WTC11 (cell line): ENCODE measurements at regions not wholly inside any gene's neighbourhood (a gene's known extent, or its start where the extent isn't known, plus 50 kb on each side); places are given as distances from the start of the nearest gene placed in this dataset.

ENCODE experiments used
- ATAC-seq: fragments of 200-7000 bp; cut with Tn5 transposase; 2 replicates; pipeline ENCODE4 v1.10.0; 2021; ENCODE audit warnings: mild to moderate bottlenecking, moderate library complexity
- CTCF ChIA-PET: fragments of 300-600 bp; sonication (Branson Sonifier 250); formaldehyde crosslinking; loops from one replicate; lab custom pipeline; 2021; ENCODE audit warnings: antibody characterized with exemption; lab: Charles Lee
- POLR2A ChIA-PET: fragments of 350-600 bp; sonication (Branson Sonifier 250); formaldehyde crosslinking; loops from one replicate; lab custom pipeline; 2021; ENCODE audit warnings: antibody characterized with exemption; lab: Charles Lee
- DNase-seq: peaks from one replicate; pipeline ENCODE4 v3.0.0; 2021; ENCODE audit warnings: low spot score
- H3K27ac Mint-ChIP-seq: 2 replicates; pipeline ENCODE4 v1.8.0; 2021; ENCODE audit warnings: mixed read lengths
- H3K27me3 Mint-ChIP-seq: 2 replicates; pipeline ENCODE4 v1.8.0; 2021; ENCODE audit warnings: low read depth, mild to moderate bottlenecking, moderate library complexity, mixed read lengths
- H3K36me3 Mint-ChIP-seq: 2 replicates; pipeline ENCODE4 v1.8.0; 2021; ENCODE audit warnings: mixed read lengths
- H3K4me1 Mint-ChIP-seq: 2 replicates; pipeline ENCODE4 v1.8.0; 2022; ENCODE audit warnings: mixed read lengths
- H3K4me3 Mint-ChIP-seq: 2 replicates; pipeline ENCODE4 v1.8.0; 2021; ENCODE audit warnings: mild to moderate bottlenecking, moderate library complexity, mixed read lengths
- H3K9me3 Mint-ChIP-seq: 2 replicates; pipeline ENCODE4 v1.8.0; 2021; ENCODE audit warnings: mixed read lengths
- CBFB ChIP-seq: sonication (generic); formaldehyde crosslinking; IDR thresholded peaks from 2 replicates; pipeline ENCODE4 v1.8.1; 2022; ENCODE audit warnings: mild to moderate bottlenecking, low read depth, missing genetic modification reagents
- CREB1 ChIP-seq: sonication (generic); formaldehyde crosslinking; IDR thresholded peaks from 2 replicates; pipeline ENCODE4 v1.8.0; 2023; ENCODE audit warnings: mild to moderate bottlenecking, missing genetic modification reagents
- CREM ChIP-seq: sonication (generic); formaldehyde crosslinking; IDR thresholded peaks from 2 replicates; pipeline ENCODE4 v1.8.1; 2022; ENCODE audit warnings: mild to moderate bottlenecking, missing genetic modification reagents, moderate library complexity
- E2F1 ChIP-seq: sonication (generic); formaldehyde crosslinking; IDR thresholded peaks from 2 replicates; pipeline ENCODE4 v1.8.0; 2022; ENCODE audit warnings: mild to moderate bottlenecking, missing genetic modification reagents
- ELF4 ChIP-seq: sonication (generic); formaldehyde crosslinking; IDR thresholded peaks from 2 replicates; pipeline ENCODE4 v1.8.1; 2022; ENCODE audit warnings: low read depth, mild to moderate bottlenecking, moderate library complexity, missing genetic modification reagents
- EMX1 ChIP-seq: fragments of 250-450 bp; sonication (Bioruptor Pico); IDR thresholded peaks from 2 replicates; pipeline ENCODE4 v1.8.0; 2021; ENCODE audit warnings: mild to moderate bottlenecking
- ESRRA ChIP-seq: sonication (generic); formaldehyde crosslinking; IDR thresholded peaks from 2 replicates; pipeline ENCODE4 v1.8.1; 2022; ENCODE audit warnings: mild to moderate bottlenecking, missing genetic modification reagents, borderline replicate concordance
- ETV6 ChIP-seq: sonication (generic); formaldehyde crosslinking; IDR thresholded peaks from 2 replicates; pipeline ENCODE4 v1.8.1; 2022; ENCODE audit warnings: mild to moderate bottlenecking, missing genetic modification reagents
- FOXK1 ChIP-seq: sonication (generic); formaldehyde crosslinking; IDR thresholded peaks from 2 replicates; pipeline ENCODE4 v1.8.0; 2022; ENCODE audit warnings: mild to moderate bottlenecking, moderate library complexity, missing genetic modification reagents
- MAX ChIP-seq: sonication (generic); formaldehyde crosslinking; IDR thresholded peaks from 2 replicates; pipeline ENCODE4 v1.8.0; 2022; ENCODE audit warnings: mild to moderate bottlenecking, missing genetic modification reagents
- MXD4 ChIP-seq: fragments of 250-450 bp; sonication (Bioruptor Pico); IDR thresholded peaks from 2 replicates; pipeline ENCODE4 v1.8.0; 2021; ENCODE audit warnings: mild to moderate bottlenecking, moderate library complexity, borderline replicate concordance
- MYBL2 ChIP-seq: sonication (generic); formaldehyde crosslinking; IDR thresholded peaks from 2 replicates; pipeline ENCODE4 v1.8.1; 2023; ENCODE audit warnings: mild to moderate bottlenecking, moderate library complexity, missing genetic modification reagents
- NFYB ChIP-seq: sonication (generic); formaldehyde crosslinking; conservative IDR thresholded peaks from 2 replicates; pipeline ENCODE4 v1.8.0; 2022; ENCODE audit warnings: low read depth, missing genetic modification reagents
- NR1H2 ChIP-seq: sonication (generic); formaldehyde crosslinking; IDR thresholded peaks from 2 replicates; pipeline ENCODE4 v1.9.0; 2021; ENCODE audit warnings: mild to moderate bottlenecking, moderate library complexity, missing genetic modification reagents
- RORB ChIP-seq: fragments of 250-450 bp; sonication (Bioruptor Pico); IDR thresholded peaks from 2 replicates; pipeline ENCODE4 v1.9.0; 2021; ENCODE audit warnings: mild to moderate bottlenecking
- SP1 ChIP-seq: sonication (generic); formaldehyde crosslinking; conservative IDR thresholded peaks from 2 replicates; pipeline ENCODE4 v1.8.1; 2022; ENCODE audit warnings: missing genetic modification reagents
- TCF7 ChIP-seq: sonication (generic); formaldehyde crosslinking; IDR thresholded peaks from 2 replicates; pipeline ENCODE4 v1.8.0; 2022; ENCODE audit warnings: mild to moderate bottlenecking, low read depth, missing genetic modification reagents, moderate library complexity
- TEAD1 ChIP-seq: sonication (generic); formaldehyde crosslinking; IDR thresholded peaks from 2 replicates; pipeline ENCODE4 v1.8.0; 2022; ENCODE audit warnings: mild to moderate bottlenecking, missing genetic modification reagents
- USF2 ChIP-seq: sonication (generic); formaldehyde crosslinking; IDR thresholded peaks from 2 replicates; pipeline ENCODE4 v1.8.1; 2023; ENCODE audit warnings: mild to moderate bottlenecking, missing genetic modification reagents, moderate library complexity
- ZNF232 ChIP-seq: sonication (generic); formaldehyde crosslinking; IDR thresholded peaks from 2 replicates; pipeline ENCODE4 v1.8.0; 2022; ENCODE audit warnings: mild to moderate bottlenecking, missing genetic modification reagents
- ZNF396 ChIP-seq: fragments of 250-450 bp; sonication (Bioruptor Pico); IDR thresholded peaks from 2 replicates; pipeline ENCODE4 v1.8.0; 2021; ENCODE audit warnings: mild to moderate bottlenecking, moderate library complexity, borderline replicate concordance
- ZNF423 ChIP-seq: fragments of 250-450 bp; sonication (Bioruptor Pico); IDR thresholded peaks from 2 replicates; pipeline ENCODE4 v2.1.2; 2022; ENCODE audit warnings: mild to moderate bottlenecking, moderate library complexity
- TF ChIP-seq, protein P1 (sequence below): fragments of 250-450 bp; sonication (Bioruptor Pico); IDR thresholded peaks from 2 replicates; pipeline ENCODE4 v1.9.0; 2021; ENCODE audit warnings: mild to moderate bottlenecking
- TF ChIP-seq, protein P2 (sequence below): sonication (generic); formaldehyde crosslinking; conservative IDR thresholded peaks from 2 replicates; pipeline ENCODE4 v1.8.1; 2022; ENCODE audit warnings: mild to moderate bottlenecking, missing genetic modification reagents
- TF ChIP-seq, protein P3 (sequence below): sonication (generic); formaldehyde crosslinking; IDR thresholded peaks from 2 replicates; pipeline ENCODE4 v1.8.1; 2023; ENCODE audit warnings: mild to moderate bottlenecking, missing genetic modification reagents, moderate library complexity
- TF ChIP-seq, protein P4 (sequence below): sonication (generic); formaldehyde crosslinking; IDR thresholded peaks from 2 replicates; pipeline ENCODE4 v1.8.1; 2023; ENCODE audit warnings: mild to moderate bottlenecking, missing genetic modification reagents

DNA sequence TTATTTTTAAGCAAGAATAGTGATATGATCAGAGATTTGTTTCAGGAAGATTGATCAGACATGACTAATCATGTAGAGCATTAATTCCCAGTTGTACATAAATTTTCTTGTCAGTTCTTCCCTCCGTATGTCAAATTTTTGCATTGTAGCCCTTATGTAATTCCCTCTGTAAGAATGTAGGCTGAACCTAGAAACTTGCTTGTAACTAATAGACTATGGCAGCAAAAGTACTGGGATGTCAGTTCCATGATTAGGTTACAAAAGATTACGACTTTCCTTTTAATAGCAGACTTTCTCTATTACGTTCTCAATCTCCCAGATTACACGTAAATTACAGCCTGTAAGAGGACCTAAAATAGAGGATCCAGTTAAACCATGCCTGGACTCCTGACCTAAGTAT, 79.4 kb upstream of the EPHA7 start:
- Mint-ChIP-seq H3K4me3 (no peak overlapping the region), H3K27ac (no peak overlapping the region), H3K36me3 (no peaks in the 10 kb centered on the region), H3K27me3 (no peaks in the 10 kb centered on the region), H3K9me3 (peaks cover 14% of the 10 kb centered on the region), H3K4me1 (peaks cover 4% of the 10 kb centered on the region; the same call in 1 of the 2 replicates)
- ATAC-seq, result no peak
- TF ChIP-seq ETV6 (CRISPR knock-in tag), result no peak
- TF ChIP-seq, protein P1, sequence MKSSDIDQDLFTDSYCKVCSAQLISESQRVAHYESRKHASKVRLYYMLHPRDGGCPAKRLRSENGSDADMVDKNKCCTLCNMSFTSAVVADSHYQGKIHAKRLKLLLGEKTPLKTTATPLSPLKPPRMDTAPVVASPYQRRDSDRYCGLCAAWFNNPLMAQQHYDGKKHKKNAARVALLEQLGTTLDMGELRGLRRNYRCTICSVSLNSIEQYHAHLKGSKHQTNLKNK (CRISPR knock-in tag), result no peak
- no peak for TF ChIP-seq MXD4 (CRISPR knock-in tag)
- TF ChIP-seq TCF7 (CRISPR knock-in tag), result no peak
- no peak for TF ChIP-seq NR1H2 (CRISPR knock-in tag)
- TF ChIP-seq CREM, result no peak
- no peak for TF ChIP-seq TEAD1
- no peak for TF ChIP-seq NFYB (CRISPR knock-in tag)
- no peak for TF ChIP-seq ZNF396 (CRISPR knock-in tag)
- TF ChIP-seq, protein P2, sequence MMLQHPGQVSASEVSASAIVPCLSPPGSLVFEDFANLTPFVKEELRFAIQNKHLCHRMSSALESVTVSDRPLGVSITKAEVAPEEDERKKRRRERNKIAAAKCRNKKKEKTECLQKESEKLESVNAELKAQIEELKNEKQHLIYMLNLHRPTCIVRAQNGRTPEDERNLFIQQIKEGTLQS (CRISPR knock-in tag), result no peak
- no peak for TF ChIP-seq SP1
- no peak for TF ChIP-seq MAX (CRISPR knock-in tag)
- no peak for TF ChIP-seq MYBL2
- no peak for TF ChIP-seq E2F1 (CRISPR knock-in tag)
- TF ChIP-seq ELF4, result no peak
- TF ChIP-seq ZNF423, result no peak
- no peak for TF ChIP-seq ESRRA (CRISPR knock-in tag)
- no peak for TF ChIP-seq CREB1 (CRISPR knock-in tag)
- TF ChIP-seq, protein P3, sequence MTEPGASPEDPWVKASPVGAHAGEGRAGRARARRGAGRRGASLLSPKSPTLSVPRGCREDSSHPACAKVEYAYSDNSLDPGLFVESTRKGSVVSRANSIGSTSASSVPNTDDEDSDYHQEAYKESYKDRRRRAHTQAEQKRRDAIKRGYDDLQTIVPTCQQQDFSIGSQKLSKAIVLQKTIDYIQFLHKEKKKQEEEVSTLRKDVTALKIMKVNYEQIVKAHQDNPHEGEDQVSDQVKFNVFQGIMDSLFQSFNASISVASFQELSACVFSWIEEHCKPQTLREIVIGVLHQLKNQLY (CRISPR knock-in tag), result no peak
- TF ChIP-seq FOXK1, result no peak
- DNase-seq, result no peak
- CTCF ChIA-PET, result no interaction called here
- POLR2A ChIA-PET, result no interaction called here

DNA sequence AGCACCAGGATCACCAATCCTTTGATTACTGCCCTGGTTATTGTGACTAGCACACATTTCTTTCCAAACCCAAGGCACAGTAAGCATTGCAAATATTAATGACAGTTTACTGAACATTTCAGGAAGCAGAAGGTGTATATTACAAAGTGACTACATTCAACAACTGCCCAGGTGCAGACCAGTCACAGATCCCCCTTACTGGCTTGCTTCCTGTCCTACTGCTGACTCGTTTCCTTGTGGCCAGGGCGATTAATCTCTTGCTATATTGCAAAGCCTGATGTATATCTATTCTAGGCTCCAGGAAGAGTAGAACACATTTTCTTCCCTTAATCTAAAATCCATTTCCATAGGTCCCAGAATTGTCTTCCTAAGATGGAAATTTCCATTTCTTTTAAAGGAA, 77.2 kb upstream of the EPHA7 start:
- Mint-ChIP-seq H3K4me1 (peaks cover 4% of the 10 kb centered on the region; the same call in 1 of the 2 replicates), H3K27me3 (no peaks in the 10 kb centered on the region), H3K36me3 (no peaks in the 10 kb centered on the region), H3K4me3 (no peak overlapping the region), H3K9me3 (peaks cover 4% of the 10 kb centered on the region), H3K27ac (no peak overlapping the region)
- ChIA-PET CTCF (no interaction called here), POLR2A (no interaction called here)
- no peak for ATAC-seq
- no peak for DNase-seq
- TF ChIP-seq USF2 (CRISPR knock-in tag) (no peak), ZNF396 (CRISPR knock-in tag) (no peak), RORB (CRISPR knock-in tag) (no peak), CBFB (CRISPR knock-in tag) (no peak), ZNF232 (no peak), EMX1 (no peak), ELF4 (no peak)
- TF ChIP-seq, protein P4, sequence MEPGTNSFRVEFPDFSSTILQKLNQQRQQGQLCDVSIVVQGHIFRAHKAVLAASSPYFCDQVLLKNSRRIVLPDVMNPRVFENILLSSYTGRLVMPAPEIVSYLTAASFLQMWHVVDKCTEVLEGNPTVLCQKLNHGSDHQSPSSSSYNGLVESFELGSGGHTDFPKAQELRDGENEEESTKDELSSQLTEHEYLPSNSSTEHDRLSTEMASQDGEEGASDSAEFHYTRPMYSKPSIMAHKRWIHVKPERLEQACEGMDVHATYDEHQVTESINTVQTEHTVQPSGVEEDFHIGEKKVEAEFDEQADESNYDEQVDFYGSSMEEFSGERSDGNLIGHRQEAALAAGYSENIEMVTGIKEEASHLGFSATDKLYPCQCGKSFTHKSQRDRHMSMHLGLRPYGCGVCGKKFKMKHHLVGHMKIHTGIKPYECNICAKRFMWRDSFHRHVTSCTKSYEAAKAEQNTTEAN (CRISPR knock-in tag), result no peak
- TF ChIP-seq, protein P1 (CRISPR knock-in tag), result no peak
